Keratinocyte (primary cell): ENCODE measurements at regions not wholly inside any gene's neighbourhood (a gene's known extent, or its start where the extent isn't known, plus 50 kb on each side); places are given as distances from the start of the nearest gene placed in this dataset.

Experiments
- DNase-seq: peaks from one replicate; pipeline ENCODE4 v3.0.0-alpha.2; 2011; ENCODE audit warnings: low read depth, missing footprints, low spot score
- FAIRE-seq: peaks from 2 replicates; lab custom pipeline; 2011; peaks lifted over from hg19 to GRCh38; lab: Jason Lieb, UNC
- H2AFZ ChIP-seq: 2 replicates; pipeline ENCODE4 v1.6.0; 2012; ENCODE audit warnings: low read length, control low read depth, inconsistent platforms; ENCODE audit not compliant: control insufficient read depth
- H3K27ac ChIP-seq: 2 replicates; pipeline ENCODE4 v1.5.1; 2011; ENCODE audit warnings: low read length; ENCODE audit not compliant: control insufficient read depth, insufficient read depth
- H3K27me3 ChIP-seq: 3 replicates; pipeline ENCODE4 v1.6.0; 2011; ENCODE audit warnings: low read length; ENCODE audit not compliant: control insufficient read depth, insufficient read depth; ENCODE audit errors: extremely low read depth
- H3K36me3 ChIP-seq, 2 experiments: 2 replicates in 1 of 2; 3 replicates in 1 of 2; pipeline ENCODE4 v1.5.1; 2011; ENCODE audit warnings: low read length in 2 of 2, mild to moderate bottlenecking in 1 of 2; ENCODE audit not compliant: control insufficient read depth in 2 of 2, insufficient read depth in 2 of 2; ENCODE audit errors: extremely low read depth in 1 of 2
- H3K4me1 ChIP-seq: 3 replicates; pipeline ENCODE4 v1.5.1; 2011; ENCODE audit warnings: low read length; ENCODE audit not compliant: control insufficient read depth, insufficient read depth; ENCODE audit errors: extremely low read depth
- H3K4me2 ChIP-seq: 3 replicates; pipeline ENCODE4 v1.6.0; 2011; ENCODE audit warnings: low read depth, low read length; ENCODE audit not compliant: control insufficient read depth, insufficient read depth; ENCODE audit errors: extremely low read depth
- H3K4me3 ChIP-seq, 3 experiments: fragments of 200-600 bp in 1 of 3; sonication (generic) in 1 of 3; 2 replicates in 2 of 3; 3 replicates in 1 of 3; pipeline ENCODE4 v1.5.1; 2011 to 2016; ENCODE audit warnings: low read length in 3 of 3, mild to moderate bottlenecking in 3 of 3, control low read depth in 2 of 3, inconsistent platforms in 1 of 3, low read depth in 1 of 3, mixed read lengths in 1 of 3, mixed run types in 1 of 3, moderate library complexity in 1 of 3; ENCODE audit not compliant: control insufficient read depth in 2 of 3, insufficient read depth in 2 of 3; ENCODE audit errors: extremely low read depth in 1 of 3
- H3K79me2 ChIP-seq: 2 replicates; pipeline ENCODE4 v1.6.0; 2012; ENCODE audit warnings: low read length; ENCODE audit not compliant: control insufficient read depth, insufficient read depth
- H3K9ac ChIP-seq: 3 replicates; pipeline ENCODE4 v1.6.0; 2011; ENCODE audit warnings: low read length; ENCODE audit not compliant: control insufficient read depth, insufficient read depth; ENCODE audit errors: extremely low read depth
- H3K9me1 ChIP-seq: 3 replicates; pipeline ENCODE4 v1.6.0; 2011; ENCODE audit warnings: low read length; ENCODE audit not compliant: control insufficient read depth, insufficient read depth; ENCODE audit errors: extremely low read depth
- H3K9me3 ChIP-seq: 2 replicates; pipeline ENCODE4 v1.5.1; 2012; ENCODE audit warnings: low read depth, low read length; ENCODE audit not compliant: control insufficient read depth
- H4K20me1 ChIP-seq: 3 replicates; pipeline ENCODE4 v1.6.0; 2011; ENCODE audit warnings: low read length; ENCODE audit not compliant: control insufficient read depth, insufficient read depth; ENCODE audit errors: extremely low read depth
- CTCF ChIP-seq, 3 experiments: IDR thresholded peaks in 1 of 3; conservative IDR thresholded peaks in 1 of 3; optimal IDR thresholded peaks in 1 of 3; 2 replicates in 2 of 3; 3 replicates in 1 of 3; pipeline versions ENCODE3 to v1.5.1; 2011; ENCODE audit warnings: low read length in 3 of 3, mild to moderate bottlenecking in 3 of 3, moderate library complexity in 2 of 3, control low read depth in 1 of 3, inconsistent platforms in 1 of 3; ENCODE audit not compliant: insufficient read depth in 2 of 3; ENCODE audit errors: extremely low read depth in 1 of 3
- EZH2 ChIP-seq: IDR thresholded peaks from one replicate; pipeline ENCODE4 v1.6.1; 2012; ENCODE audit warnings: inconsistent platforms, mild to moderate bottlenecking, low read length, moderate library complexity
- dilution Hi-C: fragments of 300-500 bp; cut with MboI; formaldehyde crosslinking; loops from one replicate; pipeline ENCODE4 v1.7.0; 2020; ENCODE audit warnings: low sequenced_read_pairs; ENCODE audit not compliant: extremely low pct_ligation_motif_present

- no peak for DNase-seq
- Histone ChIP-seq H2AFZ (no peak overlapping the region), H4K20me1 (no peaks in the 10 kb centered on the region), H3K4me3 (no peak overlapping the region), H3K9me3 (no peaks in the 10 kb centered on the region), H3K4me1 (no peaks in the 10 kb centered on the region), H3K9ac (no peak overlapping the region), H3K9me1 (no peaks in the 10 kb centered on the region), H3K4me2 (no peak overlapping the region), H3K79me2 (no peaks in the 10 kb centered on the region), H3K36me3 (no peaks in the 10 kb centered on the region), H3K27me3 (no peaks in the 10 kb centered on the region), H3K27ac (no peak overlapping the region)
- dilution Hi-C loops: no loop called here
- TF ChIP-seq EZH2 (no peak), CTCF (optimal IDR thresholded peaks at IDR 0.05 in 1 of 3, IDR thresholded peaks at IDR 0.05 in 1 of 3, conservative IDR thresholded peaks at IDR 0.05 in 1 of 3; ENCODE audit: extremely low read depth in 1 of 3, insufficient read depth in 2 of 3, low read length in 3 of 3) (no peak)
- no peak for FAIRE-seq
Observed at GRCh38 chr16:59601452-59601851, 867.3 kb upstream of the GOT2 start.

- Histone ChIP-seq H3K9me1 (no peaks in the 10 kb centered on the region), H3K9me3 (no peaks in the 10 kb centered on the region), H3K36me3 (no peaks in the 10 kb centered on the region), H3K4me3 (no peak overlapping the region), H3K27me3 (no peaks in the 10 kb centered on the region), H4K20me1 (no peaks in the 10 kb centered on the region), H3K4me1 (no peaks in the 10 kb centered on the region), H2AFZ (no peak overlapping the region), H3K79me2 (no peaks in the 10 kb centered on the region), H3K4me2 (no peak overlapping the region), H3K9ac (no peak overlapping the region), H3K27ac (no peak overlapping the region)
- TF ChIP-seq EZH2: no peak
- no peak for TF ChIP-seq CTCF (optimal IDR thresholded peaks at IDR 0.05 in 1 of 3, IDR thresholded peaks at IDR 0.05 in 1 of 3, conservative IDR thresholded peaks at IDR 0.05 in 1 of 3; ENCODE audit: extremely low read depth in 1 of 3, insufficient read depth in 2 of 3, low read length in 3 of 3)
- dilution Hi-C loops: no loop called here
- FAIRE-seq: no peak
- no peak for DNase-seq
Observed at GRCh38 chr16:59597269-59597668, 863.2 kb upstream of the GOT2 start.
